ENCODE measurements at regions not wholly inside any gene's neighbourhood (a gene's known extent, or its start where the extent isn't known, plus 50 kb on each side); places are given as distances from the start of the nearest gene placed in this dataset.

GRCh38 chr4:185862340-185862739, 50.3 kb upstream of the SORBS2 start:
- Histone ChIP-seq H3K4me3 (no peak overlapping the region), H3K27ac (no peak overlapping the region), H3K4me1 (replicated peaks in 1 of 2) (no peaks in the 10 kb centered on the region)
- ATAC-seq (replicated peaks in 6 of 8) = no peak
- WGBS, 10 experiments = 50 to 100% (median 88%) methylated on average over 1 to 4 of the region's 4 CpGs; no CpG with 5 or more reads in 4 of the 10 experiments
- in situ Hi-C loops (cut with MboI; ENCODE audit: low pct_unique_long_range_greater_than_20kb in 2 of 9, low sequenced_read_pairs in 9 of 9, unreplicated experiment in 9 of 9) = no loop called here

- no peak overlapping the region for H3K27ac ChIP-seq
- 33 to 100% (median 100%) methylated on average over 1 of the region's 1 CpG; no CpG with 5 or more reads in 3 of the 10 experiments for WGBS, 10 experiments
- in situ Hi-C loops (cut with MboI; ENCODE audit: low pct_unique_long_range_greater_than_20kb in 2 of 9, low sequenced_read_pairs in 9 of 9, unreplicated experiment in 9 of 9) = no loop called here
- ATAC-seq (replicated peaks in 6 of 8) = no peak
- no peak overlapping the region for H3K4me3 ChIP-seq
- no peaks in the 10 kb centered on the region for H3K4me1 ChIP-seq (replicated peaks in 1 of 2)
These were observed 52.0 kb upstream of the SORBS2 start for GRCh38 chr4:185863946-185864345.

DNA sequence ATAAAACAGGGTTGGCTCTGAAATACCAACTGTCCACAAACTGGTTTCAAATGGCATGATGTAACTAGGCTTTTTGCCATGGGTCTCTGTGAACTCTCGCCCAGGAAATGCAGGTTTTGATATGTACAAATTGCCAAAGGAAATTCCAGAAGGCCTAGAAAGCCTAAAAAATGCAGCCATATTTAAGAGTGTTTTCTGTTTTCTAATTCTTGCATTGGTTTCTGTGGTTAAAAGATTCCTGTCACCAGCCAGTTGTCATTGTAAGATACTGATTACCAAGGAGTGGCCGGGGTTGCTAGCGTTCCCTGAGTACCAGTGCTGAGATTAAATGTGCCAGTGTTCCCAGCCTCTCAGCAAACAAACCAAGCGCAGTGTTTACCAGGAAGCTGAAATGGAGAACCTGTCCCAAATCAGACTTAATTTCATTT, 53.9 kb upstream of the SORBS2 start:
- Histone ChIP-seq H3K4me1 (replicated peaks in 1 of 2) (peaks cover 5% of the 10 kb centered on the region in 2 donors), H3K4me3 (no peak overlapping the region), H3K27ac (no peak overlapping the region)
- ATAC-seq (replicated peaks in 6 of 8) = peak in 4 of 8 experiments; percentile 56 to 86 (median 84)
- in situ Hi-C loops (cut with MboI; ENCODE audit: low pct_unique_long_range_greater_than_20kb in 2 of 9, low sequenced_read_pairs in 9 of 9, unreplicated experiment in 9 of 9) = no loop called here
- 15 to 95% (median 39%) methylated on average over 1 to 4 of the region's 4 CpGs; no CpG with 5 or more reads in 2 of the 10 experiments for WGBS, 10 experiments

DNA sequence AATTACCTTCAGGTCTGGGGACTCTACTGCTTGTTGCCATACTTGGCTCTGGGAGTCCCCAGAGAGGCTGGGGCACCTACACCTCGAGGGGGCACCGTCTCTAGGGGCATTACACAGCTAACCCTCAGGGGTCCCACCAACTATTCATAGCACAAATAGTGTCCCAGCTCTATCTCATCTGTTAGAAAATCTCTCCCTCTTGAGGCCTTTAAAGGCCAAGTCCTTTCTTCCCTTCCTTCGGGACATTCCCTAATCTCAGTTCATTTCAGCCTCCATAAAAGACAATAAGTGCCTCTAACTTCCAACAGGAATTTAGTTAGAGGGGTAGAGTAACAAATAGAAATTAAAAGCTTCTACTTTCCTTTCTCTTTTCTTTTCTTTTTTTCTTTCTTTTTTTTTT, 55.8 kb upstream of the SORBS2 start:
- WGBS, 10 experiments = 64 to 100% (median 84%) methylated on average over 1 to 3 of the region's 3 CpGs; no CpG with 5 or more reads in 5 of the 10 experiments
- in situ Hi-C loops (cut with MboI; ENCODE audit: low pct_unique_long_range_greater_than_20kb in 2 of 9, low sequenced_read_pairs in 9 of 9, unreplicated experiment in 9 of 9) = no loop called here
- Histone ChIP-seq H3K27ac (no peak overlapping the region), H3K4me1 (replicated peaks in 1 of 2) (peaks cover 5 to 8% of the 10 kb centered on the region in 2 donors), H3K4me3 (no peak overlapping the region)
- no peak for ATAC-seq (replicated peaks in 6 of 8)

DNA sequence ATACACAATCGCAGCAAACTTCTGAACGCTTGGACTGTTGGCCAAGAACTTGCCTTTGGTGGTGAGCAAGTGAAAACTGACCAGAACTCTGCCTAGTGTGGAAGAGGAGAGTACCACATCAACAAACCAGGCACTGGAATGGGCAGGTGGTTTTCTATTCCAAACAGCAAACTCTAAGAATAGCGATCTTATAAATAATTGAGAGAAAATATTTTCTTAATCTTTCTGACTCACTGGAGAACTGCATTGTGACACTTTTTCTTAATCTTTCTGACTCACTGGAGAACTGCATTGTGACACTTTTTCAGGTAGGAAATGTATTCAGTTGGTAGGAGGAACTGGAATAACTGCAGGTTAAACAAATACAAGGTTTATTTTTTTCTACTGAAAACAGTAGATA, 57.0 kb upstream of the SORBS2 start:
- WGBS, 10 experiments = 33 to 100% (median 97%) methylated on average over 1 to 3 of the region's 3 CpGs; no CpG with 5 or more reads in 1 of the 10 experiments
- peaks cover 5 to 8% of the 10 kb centered on the region in 2 donors for H3K4me1 ChIP-seq (replicated peaks in 1 of 2)
- no peak overlapping the region for H3K4me3 ChIP-seq
- ATAC-seq (replicated peaks in 6 of 8) = no peak
- H3K27ac ChIP-seq = no peak overlapping the region
- in situ Hi-C loops (cut with MboI; ENCODE audit: low pct_unique_long_range_greater_than_20kb in 2 of 9, low sequenced_read_pairs in 9 of 9, unreplicated experiment in 9 of 9) = no loop called here

DNA sequence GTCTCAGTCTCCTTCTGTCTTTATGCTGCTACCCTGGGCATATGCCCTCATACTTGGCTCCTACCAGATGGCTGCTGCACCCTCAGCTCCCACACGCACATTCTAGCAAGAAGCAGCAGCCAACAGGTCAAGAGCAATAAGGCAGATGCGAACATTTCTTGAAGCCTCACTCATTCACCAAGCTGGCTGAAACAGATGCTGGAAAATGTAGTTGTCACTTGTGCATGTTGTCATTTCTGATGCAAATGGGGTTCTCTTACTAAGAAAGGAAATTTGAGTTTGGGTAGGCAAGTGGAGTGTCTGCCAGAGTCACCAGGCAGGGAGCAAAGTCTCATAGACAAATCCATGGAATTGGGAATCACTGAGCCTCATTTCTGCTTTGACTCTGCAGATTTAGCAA, 57.4 kb upstream of the SORBS2 start:
- 45 to 93% (median 67%) methylated on average over 1 to 2 of the region's 2 CpGs; no CpG with 5 or more reads in 5 of the 10 experiments for WGBS, 10 experiments
- in situ Hi-C loops (cut with MboI; ENCODE audit: low pct_unique_long_range_greater_than_20kb in 2 of 9, low sequenced_read_pairs in 9 of 9, unreplicated experiment in 9 of 9) = no loop called here
- H3K27ac ChIP-seq = no peak overlapping the region
- peaks cover 5 to 8% of the 10 kb centered on the region in 2 donors for H3K4me1 ChIP-seq (replicated peaks in 1 of 2)
- ATAC-seq (replicated peaks in 6 of 8) = no peak
- H3K4me3 ChIP-seq = no peak overlapping the region

DNA sequence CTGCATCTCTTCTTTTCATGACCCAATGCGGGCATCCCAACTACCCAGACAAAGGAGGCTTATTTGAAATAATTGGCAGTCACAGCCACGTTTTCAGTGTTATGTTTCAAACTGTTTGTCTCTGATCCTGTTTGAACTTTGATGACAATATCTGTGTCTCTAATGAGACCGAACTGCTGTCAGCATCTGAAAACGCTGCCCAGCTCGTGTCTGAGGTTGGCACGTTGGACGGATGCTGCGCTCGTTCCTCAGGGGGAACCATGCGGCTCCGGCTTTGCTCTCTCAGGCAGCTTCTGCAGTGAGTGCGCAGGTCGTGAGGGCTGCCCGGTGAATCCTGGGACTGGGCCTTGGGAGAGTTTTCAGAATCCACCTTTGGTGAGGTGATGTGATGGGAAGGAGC, 58.4 kb upstream of the SORBS2 start:
- Histone ChIP-seq H3K27ac (no peak overlapping the region), H3K4me1 (replicated peaks in 1 of 2) (peaks cover 5 to 8% of the 10 kb centered on the region in 2 donors), H3K4me3 (no peak overlapping the region)
- ATAC-seq (replicated peaks in 6 of 8) = no peak
- WGBS, 10 experiments = 11 to 100% (median 69%) methylated on average over 1 to 11 of the region's 14 CpGs; no CpG with 5 or more reads in 2 of the 10 experiments
- in situ Hi-C loops (cut with MboI; ENCODE audit: low pct_unique_long_range_greater_than_20kb in 2 of 9, low sequenced_read_pairs in 9 of 9, unreplicated experiment in 9 of 9) = no loop called here

- Histone ChIP-seq H3K4me3 (no peak overlapping the region), H3K4me1 (replicated peaks in 1 of 2) (peaks cover 5 to 8% of the 10 kb centered on the region in 2 donors), H3K27ac (no peak overlapping the region)
- WGBS, 10 experiments = 46 to 100% (median 92%) methylated on average over 2 to 5 of the region's 7 CpGs
- in situ Hi-C loops (cut with MboI; ENCODE audit: low pct_unique_long_range_greater_than_20kb in 2 of 9, low sequenced_read_pairs in 9 of 9, unreplicated experiment in 9 of 9) = no loop called here
- ATAC-seq (replicated peaks in 6 of 8) = no peak
These were observed 60.9 kb upstream of the SORBS2 start for GRCh38 chr4:185872747-185873380.

DNA sequence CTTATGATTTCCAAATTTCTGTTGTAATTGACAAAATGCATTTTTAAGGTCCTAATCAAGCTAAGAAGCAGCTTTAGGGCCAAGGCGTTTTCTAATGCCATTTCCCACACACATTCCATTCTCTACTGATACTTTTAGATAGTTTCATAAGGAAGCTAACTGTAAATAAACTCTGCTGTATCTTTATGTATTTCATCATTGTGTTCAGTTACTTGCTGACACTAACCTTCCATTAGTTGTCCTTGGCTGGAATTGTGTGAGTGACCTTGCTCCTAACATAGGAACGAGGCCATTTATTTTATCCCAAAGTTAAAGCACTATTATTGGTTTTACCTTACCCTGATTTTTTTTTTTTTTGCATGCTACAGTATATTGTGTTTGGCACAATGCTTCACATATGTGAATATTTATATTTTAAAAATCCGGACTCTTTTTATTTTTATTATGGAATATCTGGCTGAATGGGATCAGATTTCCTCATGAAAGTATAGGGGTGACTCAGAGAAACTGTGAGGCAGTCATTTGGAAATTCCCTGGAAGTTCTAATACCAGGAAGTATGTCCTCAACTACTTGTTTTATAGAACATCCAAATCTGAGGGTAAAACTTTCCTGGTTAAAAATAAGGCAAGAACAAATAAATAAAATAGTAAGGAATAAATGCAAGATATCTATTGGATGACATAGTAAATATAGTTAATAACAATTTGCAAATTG, 62.7 kb upstream of the SORBS2 start:
- peak in 3 of 8 experiments; percentile 61 to 67 (median 64) for ATAC-seq (replicated peaks in 6 of 8)
- no peak overlapping the region for H3K27ac ChIP-seq
- in situ Hi-C loops (cut with MboI; ENCODE audit: low pct_unique_long_range_greater_than_20kb in 2 of 9, low sequenced_read_pairs in 9 of 9, unreplicated experiment in 9 of 9) = loop anchor here in 1 of 9 experiments (25.0 kb wide), 1 partner anchor 138 kb away; no protein-coding TSS in a partner anchor
- 27 to 100% (median 73%) methylated on average over 2 to 3 of the region's 3 CpGs for WGBS, 10 experiments
- H3K4me3 ChIP-seq = no peak overlapping the region
- H3K4me1 ChIP-seq (replicated peaks in 1 of 2) = peaks cover 2 to 8% of the 10 kb centered on the region in 2 donors

GRCh38 chr4:185875316-185875907, 63.4 kb upstream of the SORBS2 start:
- ATAC-seq (replicated peaks in 6 of 8) = peak in 3 of 8 experiments; percentile 32 to 93 (median 48)
- Histone ChIP-seq H3K4me3 (no peak overlapping the region), H3K4me1 (replicated peaks in 1 of 2) (peaks cover 0 to 4% of the 10 kb centered on the region in 2 donors), H3K27ac (no peak overlapping the region)
- 3 to 97% (median 80%) methylated on average over 1 to 6 of the region's 6 CpGs for WGBS, 10 experiments
- in situ Hi-C loops (cut with MboI; ENCODE audit: low pct_unique_long_range_greater_than_20kb in 2 of 9, low sequenced_read_pairs in 9 of 9, unreplicated experiment in 9 of 9) = loop anchor here in 1 of 9 experiments (25.0 kb wide), 1 partner anchor 137 kb away; no protein-coding TSS in a partner anchor

GRCh38 chr4:185878633-185879032, 66.6 kb upstream of the SORBS2 start:
- in situ Hi-C loops (cut with MboI; ENCODE audit: low pct_unique_long_range_greater_than_20kb in 2 of 9, low sequenced_read_pairs in 9 of 9, unreplicated experiment in 9 of 9) = loop anchor here in 1 of 9 experiments (25.0 kb wide), 1 partner anchor 134 kb away; no protein-coding TSS in a partner anchor
- Histone ChIP-seq H3K4me3 (no peak overlapping the region), H3K27ac (no peak overlapping the region), H3K4me1 (replicated peaks in 1 of 2) (no peaks in the 10 kb centered on the region)
- no peak for ATAC-seq (replicated peaks in 6 of 8)
- 37 to 93% (median 85%) methylated on average over 2 to 9 of the region's 14 CpGs; no CpG with 5 or more reads in 5 of the 10 experiments for WGBS, 10 experiments

DNA sequence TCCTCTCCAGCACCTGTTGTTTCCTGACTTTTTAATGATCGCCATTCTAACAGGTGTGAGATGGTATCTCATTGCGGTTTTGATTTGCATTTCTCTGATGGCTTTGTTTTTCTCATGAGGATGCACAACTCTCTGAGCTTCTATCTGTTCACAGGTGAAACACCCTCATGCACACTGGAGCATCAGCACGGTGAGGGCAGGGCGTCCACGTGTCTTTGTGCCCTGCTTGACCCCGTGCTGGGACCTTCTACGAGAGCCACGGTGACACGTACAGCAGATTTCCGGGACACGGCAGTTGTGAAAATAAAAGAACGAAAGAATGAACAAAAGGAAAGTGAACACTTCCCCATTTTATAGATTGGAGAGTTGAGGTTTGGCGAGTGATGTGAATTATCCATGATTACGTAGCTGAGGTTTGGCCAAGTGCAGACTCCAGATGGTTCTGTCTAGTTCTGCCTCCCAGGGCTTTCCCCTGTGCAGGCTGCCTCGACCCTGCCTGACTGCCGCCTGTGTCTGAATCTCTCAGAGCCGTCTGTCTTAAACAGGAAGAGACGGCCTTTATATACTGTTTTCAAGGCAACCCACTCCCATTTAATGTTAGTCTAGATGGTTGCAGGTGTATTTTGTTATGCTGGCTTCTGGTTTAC, 67.8 kb upstream of the SORBS2 start:
- in situ Hi-C loops (cut with MboI; ENCODE audit: low pct_unique_long_range_greater_than_20kb in 2 of 9, low sequenced_read_pairs in 9 of 9, unreplicated experiment in 9 of 9) = loop anchor here in 1 of 9 experiments (25.0 kb wide), 1 partner anchor 133 kb away; no protein-coding TSS in a partner anchor
- Histone ChIP-seq H3K4me1 (replicated peaks in 1 of 2) (no peaks in the 10 kb centered on the region), H3K27ac (no peak overlapping the region), H3K4me3 (no peak overlapping the region)
- no peak for ATAC-seq (replicated peaks in 6 of 8)
- WGBS, 10 experiments = 60 to 100% (median 91%) methylated on average over 1 to 12 of the region's 18 CpGs

Data from motor neuron (in vitro differentiated cells).